HepG2 (cell line): ENCODE measurements at regions not wholly inside any gene's neighbourhood (a gene's known extent, or its start where the extent isn't known, plus 50 kb on each side); places are given as distances from the start of the nearest gene placed in this dataset.
A peak's percentile ranks its signal among the peaks of the same experiment; 100 is the strongest.

ENCODE experiments used
- ATAC-seq: fragments of 200-7000 bp; cut with Tn5 transposase; 3 replicates; pipeline ENCODE4 v1.9.1; 2020; ENCODE audit warnings: mild to moderate bottlenecking, moderate library complexity
- BruUV-seq: library from RNA; stranded (reverse); fragments of 400-500 nt; replicated peaks from 2 replicates; lab custom pipeline; 2021; lab: Mats Ljungman, UMichigan
- CTCF ChIA-PET: fragments of 300-600 bp; formaldehyde crosslinking; extraction: SDS; loops from one replicate; lab custom pipeline; 2021; ENCODE audit warnings: low total read pairs, inconsistent platforms, low intra/inter-chr PET ratio; lab: Yijun Ruan, JAX
- POLR2A ChIA-PET: fragments of 350-600 bp; sonication (Branson Sonifier 250); formaldehyde crosslinking; loops from one replicate; lab custom pipeline; 2020; ENCODE audit warnings: antibody characterized with exemption, inconsistent platforms; lab: Yijun Ruan, JAX
- DNase-seq: peaks from one replicate; pipeline ENCODE4 v3.0.0-alpha.2; 2015; ENCODE audit warnings: low spot score
- FAIRE-seq: peaks from 3 replicates; lab custom pipeline; 2011; peaks lifted over from hg19 to GRCh38; lab: Jason Lieb, UNC
- H2AFZ ChIP-seq: one replicate; pipeline ENCODE4 v1.6.1; 2011; ENCODE audit warnings: low read length, inconsistent platforms
- H3K27ac ChIP-seq: fragments of 300-600 bp; 3 replicates; pipeline ENCODE4 v1.8.0; 2011; ENCODE audit warnings: mixed run types, mild to moderate bottlenecking, mixed read lengths, low read length, inconsistent platforms; ENCODE audit not compliant: insufficient read depth; ENCODE audit errors: extremely low read length
- H3K27me3 ChIP-seq, 2 experiments: fragments of 200-600 bp in 1 of 2; 2 replicates in 1 of 2; 3 replicates in 1 of 2; pipeline versions ENCODE4 v1.6.0 to v1.8.0; 2011; ENCODE audit warnings: low read length in 2 of 2, mild to moderate bottlenecking in 2 of 2, moderate library complexity in 2 of 2, inconsistent platforms in 1 of 2; ENCODE audit not compliant: insufficient read depth in 2 of 2, control insufficient read depth in 1 of 2
- H3K36me3 ChIP-seq, 2 experiments: fragments of 200-600 bp in 1 of 2; replicated peaks in 1 of 2; 2 replicates in 1 of 2; 3 replicates in 1 of 2; pipeline versions ENCODE4 v1.5.1 to v1.8.0; 2011; ENCODE audit warnings: low read length in 2 of 2, inconsistent platforms in 1 of 2; ENCODE audit not compliant: insufficient read depth in 2 of 2, control insufficient read depth in 1 of 2
- H3K4me1 ChIP-seq: 2 replicates; pipeline ENCODE4 v1.5.1; 2012; ENCODE audit warnings: low read length, inconsistent platforms; ENCODE audit not compliant: insufficient read depth
- H3K4me2 ChIP-seq: 2 replicates; pipeline ENCODE4 v1.6.0; 2011; ENCODE audit warnings: low read depth, low read length, inconsistent platforms
- H3K4me3 ChIP-seq, 3 experiments: fragments of 200-600 bp in 1 of 3; sonication (generic), shearing (Covaris generic) in 1 of 3; replicated peaks in 1 of 3; 2 replicates each; pipeline ENCODE4 v1.5.1; 2011 to 2016; ENCODE audit warnings: low read length in 3 of 3, inconsistent platforms in 2 of 3, low read depth in 2 of 3, mild to moderate bottlenecking in 2 of 3, control low read depth in 1 of 3, mixed read lengths in 1 of 3; ENCODE audit not compliant: insufficient read depth in 1 of 3
- H3K79me2 ChIP-seq: one replicate; pipeline ENCODE4 v1.6.1; 2011; ENCODE audit warnings: low read length, inconsistent platforms; ENCODE audit not compliant: insufficient read depth
- H3K9ac ChIP-seq: 2 replicates; pipeline ENCODE4 v1.6.0; 2011; ENCODE audit warnings: mild to moderate bottlenecking, low read depth, low read length, inconsistent platforms; ENCODE audit not compliant: insufficient read depth
- H3K9me3 ChIP-seq: 2 replicates; pipeline ENCODE4 v1.5.1; 2012; ENCODE audit warnings: mild to moderate bottlenecking, low read length
- H4K20me1 ChIP-seq: 2 replicates; pipeline ENCODE4 v1.6.0; 2011; ENCODE audit warnings: inconsistent platforms, mild to moderate bottlenecking, low read length, moderate library complexity; ENCODE audit not compliant: insufficient read depth
- PHF8 ChIP-seq: sonication (generic); formaldehyde crosslinking; IDR thresholded peaks from 2 replicates; pipeline ENCODE4 v1.5.0; 2020; ENCODE audit warnings: missing genetic modification reagents
- RARA ChIP-seq: IDR thresholded peaks from 2 replicates; pipeline ENCODE4 v1.6.1; 2016; ENCODE audit warnings: missing genetic modification reagents, missing compliant biosample characterization
- ZNF251 ChIP-seq: sonication (generic); formaldehyde crosslinking; IDR thresholded peaks from 2 replicates; pipeline ENCODE4 v1.9.0; 2021; ENCODE audit warnings: mild to moderate bottlenecking, missing genetic modification reagents
- ZNF484 ChIP-seq: sonication (generic); formaldehyde crosslinking; IDR thresholded peaks from 2 replicates; pipeline ENCODE4 v1.5.1; 2020; ENCODE audit warnings: mild to moderate bottlenecking, low read depth, missing genetic modification reagents, borderline replicate concordance
- ZNF512B ChIP-seq: sonication (generic); formaldehyde crosslinking; IDR thresholded peaks from 2 replicates; pipeline ENCODE4 v1.5.1; 2020; ENCODE audit warnings: missing genetic modification reagents, mild to moderate bottlenecking, borderline replicate concordance
- ZNF629 ChIP-seq: sonication (generic); formaldehyde crosslinking; conservative IDR thresholded peaks from 2 replicates; pipeline ENCODE4 v1.5.0; 2020; ENCODE audit warnings: missing genetic modification reagents
- WGBS: methylation state at CpG from one replicate; pipeline ENCODE4 v1.1.6; 2017; ENCODE audit warnings: low lambda C conversion rate; 5-methylcytosine and 5-hydroxymethylcytosine counted together
- in situ Hi-C: cut with HindIII; loops from 2 replicates; pipeline ENCODE4 v1.10.0; 2017; ENCODE audit warnings: low pct_unique_long_range_greater_than_20kb; ENCODE audit not compliant: extremely low pct_ligation_motif_present
- intact Hi-C: fragments of 100-400 bp; cut with micrococcal nuclease; formaldehyde crosslinking; loops from one replicate; pipeline ENCODE4 v1.10.0; 2022; ENCODE audit not compliant: unreplicated experiment

GRCh38 chr6:169881976-169882375, 130.6 kb downstream of the ERMARD start:
- no peaks in the 10 kb centered on the region for H3K36me3 ChIP-seq
- no peaks in the 10 kb centered on the region for H3K4me1 ChIP-seq
- 17% methylated on average over 13 of the region's 13 CpGs for WGBS
- peaks cover 2 to 50% of the 10 kb centered on the region in 2 experiments; a peak in 4 of 5 replicates for H3K27me3 ChIP-seq
- H3K9ac ChIP-seq: no peak overlapping the region
- H4K20me1 ChIP-seq: no peaks in the 10 kb centered on the region; the same call in 1 of the 2 replicates
- no peak for TF ChIP-seq ZNF251 (CRISPR knock-in tag)
- no peak for TF ChIP-seq ZNF512B (CRISPR knock-in tag)
- no peak for TF ChIP-seq PHF8 (CRISPR knock-in tag)
- no peak for TF ChIP-seq RARA (CRISPR knock-in tag)
- H3K9me3 ChIP-seq: no peaks in the 10 kb centered on the region
- DNase-seq (no peak), FAIRE-seq (no peak), ATAC-seq (no peak; the same call in 2 of the 3 replicates)
- no peaks in the 10 kb centered on the region for H3K79me2 ChIP-seq
- no peak overlapping the region for H3K4me2 ChIP-seq
- ChIA-PET POLR2A (no interaction called here), CTCF (interaction anchor here (1.7 kb wide), 1 partner anchor 50 kb away, joined by 4 read pairs; no protein-coding TSS in a partner anchor)
- in situ Hi-C loops: loop anchor here (5.0 kb wide), 1 partner anchor 90 kb away; no protein-coding TSS in a partner anchor
- intact Hi-C loops: loop anchor here (2.0 kb wide), 2 partner anchors 49 to 83 kb away; no protein-coding TSS in a partner anchor
- H2AFZ ChIP-seq: no peak overlapping the region
- no peak overlapping the region for H3K4me3 ChIP-seq
- no peak overlapping the region for H3K27ac ChIP-seq
- BruUV-seq: no TSS peak

- CTCF ChIA-PET: no interaction called here
- no peak overlapping the region for H2AFZ ChIP-seq
- no peaks in the 10 kb centered on the region for H3K79me2 ChIP-seq
- no peaks in the 10 kb centered on the region for H3K36me3 ChIP-seq
- TF ChIP-seq ZNF629 (CRISPR knock-in tag) (peak; percentile 57), ZNF484 (CRISPR knock-in tag) (no peak)
- H3K9ac ChIP-seq: no peak overlapping the region
- ATAC-seq (no peak), FAIRE-seq (no peak), DNase-seq (no peak)
- H3K4me2 ChIP-seq: no peak overlapping the region
- H3K27ac ChIP-seq: no peak overlapping the region
- intact Hi-C loops: no loop called here
- H3K4me3 ChIP-seq: no peak overlapping the region
- POLR2A ChIA-PET: no interaction called here
- in situ Hi-C loops: loop anchor here (5.0 kb wide), 1 partner anchor 89 kb away; no protein-coding TSS in a partner anchor
- H3K27me3 ChIP-seq: peaks cover 2 to 45% of the 10 kb centered on the region in 2 experiments; a peak in 4 of 5 replicates
- H4K20me1 ChIP-seq: no peaks in the 10 kb centered on the region; the same call in 1 of the 2 replicates
- WGBS: 20% methylated on average over 10 of the region's 10 CpGs
- H3K9me3 ChIP-seq: no peaks in the 10 kb centered on the region
- no peaks in the 10 kb centered on the region for H3K4me1 ChIP-seq
- no TSS peak for BruUV-seq
Measured at GRCh38 chr6:169881398-169881797, 130.0 kb downstream of the ERMARD start.
